DOHH2 (cell line): ENCODE measurements at regions not wholly inside any gene's neighbourhood (a gene's known extent, or its start where the extent isn't known, plus 50 kb on each side); places are given as distances from the start of the nearest gene placed in this dataset.

Experiments used
- H3F3A ChIP-seq: fragments of 200-600 bp; sonication (generic), shearing (Covaris generic); 2 replicates; pipeline ENCODE4 v1.6.0; 2016; ENCODE audit warnings: antibody characterized with exemption, mild to moderate bottlenecking; ENCODE audit not compliant: control insufficient read depth, insufficient read depth
- H3K27ac ChIP-seq: fragments of 200-600 bp; sonication (generic); 2 replicates; pipeline ENCODE4 v1.5.1; 2014; ENCODE audit warnings: low read depth, mild to moderate bottlenecking, low read length, moderate library complexity
- H3K27me3 ChIP-seq: fragments of 200-600 bp; sonication (generic); 2 replicates; pipeline ENCODE4 v1.6.1; 2014; ENCODE audit warnings: mild to moderate bottlenecking, low read length, mixed read lengths; ENCODE audit not compliant: control insufficient read depth
- H3K36me3 ChIP-seq: fragments of 200-600 bp; sonication (generic); 2 replicates; pipeline ENCODE4 v1.6.1; 2014; ENCODE audit warnings: mild to moderate bottlenecking, low read length, moderate library complexity, mixed read lengths; ENCODE audit not compliant: control insufficient read depth
- H3K4me1 ChIP-seq: fragments of 200-600 bp; sonication (generic); 2 replicates; pipeline ENCODE4 v1.6.1; 2014; ENCODE audit warnings: mild to moderate bottlenecking, low read length, mixed read lengths; ENCODE audit not compliant: control insufficient read depth
- H3K4me2 ChIP-seq: fragments of 200-600 bp; sonication (generic); 2 replicates; pipeline ENCODE4 v1.6.0; 2014; ENCODE audit warnings: mild to moderate bottlenecking, low read length, moderate library complexity
- H3K4me3 ChIP-seq: fragments of 200-600 bp; sonication (generic); 2 replicates; pipeline ENCODE4 v1.5.1; 2014; ENCODE audit warnings: mild to moderate bottlenecking, low read length, mixed read lengths
- H3K79me2 ChIP-seq: fragments of 200-600 bp; sonication (generic); 2 replicates; pipeline ENCODE4 v1.6.1; 2014; ENCODE audit warnings: mild to moderate bottlenecking, low read length, mixed read lengths; ENCODE audit not compliant: control insufficient read depth
- H3K9me2 ChIP-seq: fragments of 200-600 bp; sonication (generic); replicated peaks from 2 replicates; pipeline ENCODE4 v1.6.1; 2014; ENCODE audit warnings: mild to moderate bottlenecking, low read length, mixed read lengths; ENCODE audit not compliant: control insufficient read depth
- H3K9me3 ChIP-seq: fragments of 200-600 bp; sonication (generic); 2 replicates; pipeline ENCODE4 v1.6.1; 2014; ENCODE audit warnings: antibody characterized with exemption, low read length, mixed read lengths; ENCODE audit not compliant: control insufficient read depth, insufficient read depth
- H4K20me1 ChIP-seq: fragments of 200-600 bp; sonication (generic); 2 replicates; pipeline ENCODE4 v1.6.0; 2014; ENCODE audit warnings: low read depth, mild to moderate bottlenecking, antibody characterized with exemption, low read length, moderate library complexity; ENCODE audit not compliant: control insufficient read depth, insufficient read depth
- EZH2phosphoT487 ChIP-seq: fragments of 200-600 bp; sonication (generic); IDR thresholded peaks from 2 replicates; pipeline ENCODE4 v1.6.1; 2017; ENCODE audit warnings: borderline replicate concordance, mild to moderate bottlenecking, antibody characterized with exemption, low read length, moderate library complexity, mixed read lengths
- TF ChIP-seq, protein P1 (sequence below): fragments of 200-600 bp; sonication (generic); IDR thresholded peaks from one replicate; pipeline ENCODE4 v1.5.1; 2014; ENCODE audit warnings: antibody characterized with exemption, mild to moderate bottlenecking, low read depth, low read length; ENCODE audit not compliant: poor library complexity, severe bottlenecking

DNA sequence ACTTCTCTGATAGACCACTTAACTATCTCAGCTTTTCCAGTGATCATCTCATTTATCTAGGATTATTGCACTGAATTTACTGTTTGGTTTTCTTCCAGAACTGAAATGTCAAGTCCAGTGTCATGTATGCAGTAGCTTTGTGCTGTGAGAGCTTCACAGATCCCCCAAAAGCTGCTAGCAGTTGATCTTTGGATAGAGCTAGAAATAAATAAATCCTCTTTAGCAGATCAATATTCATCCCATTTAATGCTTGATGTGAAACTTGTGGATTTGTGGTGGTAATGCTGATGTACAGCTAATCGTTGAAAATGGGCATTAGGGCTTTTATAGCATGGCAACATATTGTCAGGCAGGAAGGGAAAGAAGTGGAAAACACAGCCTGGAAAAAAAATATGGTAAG, 509.6 kb upstream of the FAM241A start:
- Histone ChIP-seq H3K27me3 (peaks cover 23% of the 10 kb centered on the region), H3K4me1 (no peaks in the 10 kb centered on the region), H3K4me3 (no peak overlapping the region), H3K36me3 (no peaks in the 10 kb centered on the region), H3K79me2 (no peaks in the 10 kb centered on the region), H3K9me3 (no peaks in the 10 kb centered on the region), H3K9me2 (no peaks in the 10 kb centered on the region), H3F3A (no peaks in the 10 kb centered on the region), H3K27ac (no peak overlapping the region), H3K4me2 (no peak overlapping the region), H4K20me1 (no peaks in the 10 kb centered on the region)
- TF ChIP-seq, protein P1, sequence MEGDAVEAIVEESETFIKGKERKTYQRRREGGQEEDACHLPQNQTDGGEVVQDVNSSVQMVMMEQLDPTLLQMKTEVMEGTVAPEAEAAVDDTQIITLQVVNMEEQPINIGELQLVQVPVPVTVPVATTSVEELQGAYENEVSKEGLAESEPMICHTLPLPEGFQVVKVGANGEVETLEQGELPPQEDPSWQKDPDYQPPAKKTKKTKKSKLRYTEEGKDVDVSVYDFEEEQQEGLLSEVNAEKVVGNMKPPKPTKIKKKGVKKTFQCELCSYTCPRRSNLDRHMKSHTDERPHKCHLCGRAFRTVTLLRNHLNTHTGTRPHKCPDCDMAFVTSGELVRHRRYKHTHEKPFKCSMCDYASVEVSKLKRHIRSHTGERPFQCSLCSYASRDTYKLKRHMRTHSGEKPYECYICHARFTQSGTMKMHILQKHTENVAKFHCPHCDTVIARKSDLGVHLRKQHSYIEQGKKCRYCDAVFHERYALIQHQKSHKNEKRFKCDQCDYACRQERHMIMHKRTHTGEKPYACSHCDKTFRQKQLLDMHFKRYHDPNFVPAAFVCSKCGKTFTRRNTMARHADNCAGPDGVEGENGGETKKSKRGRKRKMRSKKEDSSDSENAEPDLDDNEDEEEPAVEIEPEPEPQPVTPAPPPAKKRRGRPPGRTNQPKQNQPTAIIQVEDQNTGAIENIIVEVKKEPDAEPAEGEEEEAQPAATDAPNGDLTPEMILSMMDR: no peak
- no peak for TF ChIP-seq EZH2phosphoT487

DNA sequence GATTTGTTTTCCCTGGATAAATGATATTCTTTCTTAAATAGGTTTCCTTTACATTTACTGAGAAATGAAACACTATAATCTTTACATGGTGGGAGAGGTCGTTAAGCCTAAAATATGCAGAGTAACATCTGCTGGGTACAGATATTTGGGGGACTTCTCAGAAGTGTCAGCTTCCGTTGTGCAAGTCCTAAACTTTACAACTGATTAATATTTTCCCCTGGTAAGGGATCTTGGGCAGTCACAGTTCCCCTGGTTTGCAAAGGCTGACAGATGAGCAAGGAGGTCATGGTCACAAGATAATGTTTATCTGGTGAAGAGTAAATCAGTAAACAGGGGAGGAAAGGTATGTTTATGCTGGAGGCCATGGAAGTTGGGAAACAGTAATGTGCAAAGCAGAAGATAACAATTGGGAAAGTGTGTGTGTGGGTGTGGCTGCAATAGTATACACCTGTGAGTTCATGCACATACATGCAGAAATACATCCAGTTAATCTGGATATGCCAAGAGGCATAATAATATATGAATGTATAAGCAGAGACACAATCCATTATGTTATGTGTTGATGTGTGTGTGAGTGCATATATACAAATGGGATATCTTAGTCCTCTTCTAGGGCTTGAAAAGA, 508.2 kb upstream of the FAM241A start:
- no peak overlapping the region for H3K27ac ChIP-seq
- H3F3A ChIP-seq: no peaks in the 10 kb centered on the region
- H3K36me3 ChIP-seq: no peaks in the 10 kb centered on the region
- H3K27me3 ChIP-seq: peaks cover 23% of the 10 kb centered on the region
- H3K9me2 ChIP-seq: no peaks in the 10 kb centered on the region
- H3K4me3 ChIP-seq: no peak overlapping the region
- H3K79me2 ChIP-seq: no peaks in the 10 kb centered on the region
- 0 out of 2 replicates have a peak, but pooled peaks cover 3% of the 10 kb centered on the region for H4K20me1 ChIP-seq
- H3K4me2 ChIP-seq: no peak overlapping the region
- TF ChIP-seq EZH2phosphoT487: no peak
- TF ChIP-seq, protein P1: no peak
- H3K4me1 ChIP-seq: no peaks in the 10 kb centered on the region
- H3K9me3 ChIP-seq: no peaks in the 10 kb centered on the region

GRCh38 chr4:111639120-111639690, 506.0 kb upstream of the FAM241A start:
- Histone ChIP-seq H3K9me3 (no peaks in the 10 kb centered on the region), H3K36me3 (no peaks in the 10 kb centered on the region), H3K4me1 (no peaks in the 10 kb centered on the region), H4K20me1 (0 out of 2 replicates have a peak, but pooled peaks cover 3% of the 10 kb centered on the region), H3K9me2 (no peaks in the 10 kb centered on the region), H3K27me3 (peaks cover 19% of the 10 kb centered on the region), H3K4me2 (no peak overlapping the region), H3K79me2 (no peaks in the 10 kb centered on the region), H3K27ac (no peak overlapping the region), H3F3A (no peaks in the 10 kb centered on the region), H3K4me3 (no peak overlapping the region)
- no peak for TF ChIP-seq EZH2phosphoT487
- TF ChIP-seq, protein P1: no peak
